Esophagus squamous epithelium (tissue), 5 donors: ENCODE measurements at regions not wholly inside any gene's neighbourhood (a gene's known extent, or its start where the extent isn't known, plus 50 kb on each side); places are given as distances from the start of the nearest gene placed in this dataset.

Experiments used
- DNase-seq: peaks from one replicate; lab custom pipeline; 2025; lab: John Stamatoyannopoulos, UW
- H3K27ac ChIP-seq, 4 donors: fragments of 200-600 bp; sonication (generic); one replicate each; pipeline ENCODE4 v1.5.1; 2016 to 2019; ENCODE audit warnings: mild to moderate bottlenecking in 1 of 4
- H3K27me3 ChIP-seq, 4 donors: fragments of 200-600 bp; sonication (generic); 1 replicate in 3 of 4; 2 replicates in 1 of 4; pipeline versions ENCODE4 v1.5.1 to v1.6.0; 2017 to 2021; ENCODE audit warnings: antibody characterized with exemption in 1 of 4
- H3K36me3 ChIP-seq, 3 donors: fragments of 200-600 bp; sonication (generic); one replicate each; pipeline ENCODE4 v1.5.1; 2016 to 2019
- H3K4me1 ChIP-seq, 3 donors: fragments of 200-600 bp; sonication (generic); one replicate each; pipeline ENCODE4 v1.5.1; 2017 to 2019
- H3K4me3 ChIP-seq, 4 donors: fragments of 200-600 bp; sonication (generic); 1 replicate in 3 of 4; 2 replicates in 1 of 4; pipeline ENCODE4 v1.5.1; 2016 to 2019; ENCODE audit warnings: mild to moderate bottlenecking in 2 of 4, moderate library complexity in 1 of 4
- H3K9me3 ChIP-seq, 3 donors: fragments of 200-600 bp; sonication (generic); one replicate each; pipeline ENCODE4 v1.5.1; 2016 to 2019
- POLR2A ChIP-seq, 4 donors: fragments of 450-650 bp; IDR thresholded peaks; one replicate each; pipeline ENCODE4 v1.6.1; 2017; ENCODE audit warnings: antibody characterized with exemption in 4 of 4, mild to moderate bottlenecking in 4 of 4, moderate library complexity in 3 of 4
- WGBS, 2 donors: methylation state at CpG; one replicate each; pipeline ENCODE4 v1.1.5; 2018; 5-methylcytosine and 5-hydroxymethylcytosine counted together
- intact Hi-C: fragments of 100-400 bp; cut with DNase I; formaldehyde crosslinking; loops from one replicate; pipeline ENCODE4 v1.15.0; 2022
- TF ChIP-seq, protein P1 (sequence below), 6 experiments: fragments of 450-650 bp in 4 of 6; fragments of 200-600 bp in 2 of 6; sonication (generic) in 2 of 6; IDR thresholded peaks; one replicate each; pipeline ENCODE4 v1.5.1; 2016 to 2019; ENCODE audit warnings: antibody characterized with exemption in 6 of 6, mild to moderate bottlenecking in 4 of 6, moderate library complexity in 4 of 6
- donor health status: DM: yes; HTN: yes; CAD: no.

DNA sequence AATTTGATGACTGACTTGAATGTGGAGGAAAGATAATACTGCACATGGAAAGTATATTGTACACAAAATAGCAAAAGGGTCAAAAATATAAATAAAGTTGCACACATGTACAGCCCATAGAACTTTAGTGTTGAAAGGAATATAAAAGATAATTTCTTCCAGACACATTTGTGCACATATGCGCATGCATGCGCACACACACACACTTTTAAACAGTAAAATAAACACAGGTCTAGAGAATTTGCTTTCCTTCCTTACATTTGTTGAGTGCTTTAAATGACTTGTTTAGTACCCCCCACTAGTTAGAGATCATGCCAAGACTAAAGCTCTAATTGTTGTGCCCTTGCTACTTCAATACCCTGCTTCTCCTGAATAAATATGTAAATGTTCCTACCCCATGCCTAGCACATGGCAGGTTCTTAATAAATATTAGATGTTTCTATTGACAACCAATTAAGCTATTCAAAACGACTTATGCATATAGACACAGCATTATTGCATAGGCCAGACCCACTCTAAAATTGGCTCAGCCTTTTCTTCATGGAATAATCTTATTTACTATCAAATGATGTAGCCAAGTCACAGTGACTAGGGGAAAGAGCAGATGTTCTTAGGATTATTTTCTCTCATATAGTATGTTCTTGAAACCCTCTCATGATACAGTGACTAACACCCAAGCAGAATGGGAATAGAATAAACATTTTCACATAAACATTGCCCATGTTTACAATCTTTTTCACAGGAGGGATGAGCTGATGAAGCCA, 165.5 kb upstream of the ACVR2A start:
- DNase-seq = no peak
- Histone ChIP-seq H3K4me3 (no peak overlapping the region), H3K36me3 (no peaks in the 10 kb centered on the region), H3K27me3 (no peaks in the 10 kb centered on the region), H3K27ac (no peak overlapping the region), H3K4me1 (no peaks in the 10 kb centered on the region), H3K9me3 (no peaks in the 10 kb centered on the region)
- intact Hi-C loops = no loop called here
- TF ChIP-seq, protein P1, sequence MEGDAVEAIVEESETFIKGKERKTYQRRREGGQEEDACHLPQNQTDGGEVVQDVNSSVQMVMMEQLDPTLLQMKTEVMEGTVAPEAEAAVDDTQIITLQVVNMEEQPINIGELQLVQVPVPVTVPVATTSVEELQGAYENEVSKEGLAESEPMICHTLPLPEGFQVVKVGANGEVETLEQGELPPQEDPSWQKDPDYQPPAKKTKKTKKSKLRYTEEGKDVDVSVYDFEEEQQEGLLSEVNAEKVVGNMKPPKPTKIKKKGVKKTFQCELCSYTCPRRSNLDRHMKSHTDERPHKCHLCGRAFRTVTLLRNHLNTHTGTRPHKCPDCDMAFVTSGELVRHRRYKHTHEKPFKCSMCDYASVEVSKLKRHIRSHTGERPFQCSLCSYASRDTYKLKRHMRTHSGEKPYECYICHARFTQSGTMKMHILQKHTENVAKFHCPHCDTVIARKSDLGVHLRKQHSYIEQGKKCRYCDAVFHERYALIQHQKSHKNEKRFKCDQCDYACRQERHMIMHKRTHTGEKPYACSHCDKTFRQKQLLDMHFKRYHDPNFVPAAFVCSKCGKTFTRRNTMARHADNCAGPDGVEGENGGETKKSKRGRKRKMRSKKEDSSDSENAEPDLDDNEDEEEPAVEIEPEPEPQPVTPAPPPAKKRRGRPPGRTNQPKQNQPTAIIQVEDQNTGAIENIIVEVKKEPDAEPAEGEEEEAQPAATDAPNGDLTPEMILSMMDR (IDR thresholded peaks at IDR 0.05) = no peak
- TF ChIP-seq POLR2A (IDR thresholded peaks at IDR 0.05) = no peak
- WGBS, 2 donors = 69 to 74% methylated on average over 3 of the region's 3 CpGs

DNA sequence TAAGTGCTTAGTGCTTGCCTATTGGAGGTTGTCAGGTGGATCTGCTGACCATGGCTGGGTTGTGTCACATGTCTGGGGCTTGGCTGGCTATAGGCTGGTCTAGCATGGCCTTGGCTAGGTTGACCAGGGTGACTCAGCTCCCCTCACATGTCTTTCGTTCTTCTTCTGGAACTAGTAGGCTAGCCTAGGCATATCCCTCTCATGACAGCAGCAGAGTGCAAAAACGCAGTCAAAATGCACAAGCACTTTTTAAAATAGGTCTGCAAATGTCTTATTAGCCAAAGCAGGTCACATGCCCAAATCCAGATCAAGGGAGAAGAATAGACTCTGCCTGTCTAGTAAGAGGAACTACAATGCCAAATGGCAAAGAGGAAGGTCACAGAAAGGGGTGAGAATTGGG, 179.7 kb upstream of the ACVR2A start:
- H3K9me3 ChIP-seq = no peaks in the 10 kb centered on the region
- TF ChIP-seq, protein P1 (IDR thresholded peaks at IDR 0.05) = no peak
- TF ChIP-seq POLR2A (IDR thresholded peaks at IDR 0.05) = no peak
- peaks cover 0 to 6% (median 5%) of the 10 kb centered on the region in 3 donors for H3K4me1 ChIP-seq
- WGBS, 2 donors = 20 to 28% methylated on average over 1 to 2 of the region's 2 CpGs
- H3K27me3 ChIP-seq = no peaks in the 10 kb centered on the region
- intact Hi-C loops = no loop called here
- H3K36me3 ChIP-seq = no peaks in the 10 kb centered on the region
- no peak overlapping the region for H3K4me3 ChIP-seq
- H3K27ac ChIP-seq = no peak overlapping the region
- no peak for DNase-seq

DNA sequence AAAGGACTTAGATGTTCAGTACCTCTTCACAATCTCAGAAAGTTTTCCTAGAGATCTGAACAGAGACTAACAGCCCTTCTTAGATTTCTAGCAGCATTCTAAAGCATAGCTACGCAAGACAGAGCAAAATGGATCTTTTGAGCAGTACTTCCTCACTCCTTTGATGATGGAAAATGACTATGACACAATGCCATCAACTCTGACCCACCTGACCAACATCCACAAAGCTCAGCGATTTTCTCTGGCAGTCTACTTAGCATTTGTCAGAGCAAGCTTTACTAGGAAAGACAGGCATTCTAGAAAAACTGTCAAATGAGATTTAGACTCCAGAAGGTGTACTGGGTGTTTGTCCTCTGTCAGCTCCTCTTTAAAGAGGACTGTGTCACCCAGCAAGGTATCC, 180.9 kb upstream of the ACVR2A start:
- Histone ChIP-seq H3K4me3 (no peak overlapping the region), H3K36me3 (no peaks in the 10 kb centered on the region), H3K27ac (no peak overlapping the region), H3K27me3 (no peaks in the 10 kb centered on the region), H3K9me3 (no peaks in the 10 kb centered on the region), H3K4me1 (peaks cover 0 to 6% (median 5%) of the 10 kb centered on the region in 3 donors)
- TF ChIP-seq, protein P1 (IDR thresholded peaks at IDR 0.05) = no peak
- TF ChIP-seq POLR2A (IDR thresholded peaks at IDR 0.05) = no peak
- no peak for DNase-seq
- WGBS, 2 donors = 74 to 82% methylated on average over 2 of the region's 2 CpGs
- intact Hi-C loops = no loop called here

DNA sequence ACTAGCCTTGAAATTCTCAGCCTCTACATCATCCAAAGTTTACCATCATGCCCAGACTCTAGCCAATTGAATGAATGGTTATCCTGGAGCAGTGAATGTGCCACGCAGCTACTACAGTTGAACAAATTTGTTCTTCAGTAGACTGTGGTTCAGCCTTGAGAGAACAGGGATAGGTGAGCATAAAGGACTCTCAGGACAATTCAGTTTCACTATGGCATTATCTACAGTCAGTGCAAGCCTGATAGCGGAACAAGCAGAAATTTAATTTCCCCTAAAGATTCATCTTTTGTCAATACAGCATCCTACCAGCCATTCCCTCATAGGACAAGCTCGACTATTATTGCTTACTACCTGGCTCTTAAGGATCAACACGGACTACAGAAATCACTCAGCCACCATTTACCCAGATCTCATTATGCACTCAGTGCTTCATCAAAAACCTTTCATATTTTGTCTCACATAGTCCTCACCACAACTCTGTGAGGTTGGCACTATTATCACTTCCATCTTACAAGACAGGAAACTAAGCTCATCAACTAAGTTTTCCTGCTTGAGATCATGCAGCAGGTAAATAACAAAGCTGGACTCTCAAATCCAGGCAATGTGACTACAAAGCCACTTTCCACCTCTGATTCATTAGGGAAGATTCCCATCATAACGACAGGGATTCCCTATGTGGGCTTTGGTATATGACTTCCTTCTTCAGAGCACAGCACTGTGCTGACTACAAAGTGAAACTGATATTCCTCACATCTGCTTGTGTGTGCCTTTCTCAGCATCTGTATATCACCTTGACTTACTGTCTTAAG, 181.5 kb upstream of the ACVR2A start:
- 66 to 79% methylated on average over 5 of the region's 5 CpGs for WGBS, 2 donors
- Histone ChIP-seq H3K4me3 (no peak overlapping the region), H3K4me1 (peaks cover 0 to 6% (median 5%) of the 10 kb centered on the region in 3 donors), H3K27ac (no peak overlapping the region), H3K9me3 (no peaks in the 10 kb centered on the region), H3K36me3 (no peaks in the 10 kb centered on the region), H3K27me3 (no peaks in the 10 kb centered on the region)
- intact Hi-C loops = no loop called here
- TF ChIP-seq POLR2A (IDR thresholded peaks at IDR 0.05) = no peak
- TF ChIP-seq, protein P1 (IDR thresholded peaks at IDR 0.05) = no peak
- no peak for DNase-seq

DNA sequence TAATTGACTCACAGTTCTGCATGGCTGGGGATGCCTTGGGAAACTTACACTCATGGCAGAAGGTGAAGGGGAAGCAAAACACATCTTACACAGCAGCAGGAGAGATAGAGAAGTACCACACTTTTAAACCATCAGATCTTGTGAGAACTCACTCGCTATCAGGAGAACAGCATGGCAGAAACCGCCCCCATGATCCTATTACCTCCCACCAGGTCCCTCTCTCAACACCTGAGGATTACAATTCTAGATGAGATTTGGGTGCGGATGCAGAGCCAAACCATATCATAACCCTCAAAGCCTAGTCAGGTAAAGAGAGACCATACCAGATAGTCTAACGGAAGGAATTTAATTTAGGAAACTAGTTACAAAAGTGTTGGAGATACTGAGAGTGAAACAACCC, 182.6 kb upstream of the ACVR2A start:
- no peak for TF ChIP-seq POLR2A (IDR thresholded peaks at IDR 0.05)
- TF ChIP-seq, protein P1 (IDR thresholded peaks at IDR 0.05) = no peak
- Histone ChIP-seq H3K4me1 (peaks cover 0 to 6% (median 5%) of the 10 kb centered on the region in 3 donors), H3K4me3 (no peak overlapping the region), H3K36me3 (no peaks in the 10 kb centered on the region), H3K9me3 (no peaks in the 10 kb centered on the region), H3K27me3 (no peaks in the 10 kb centered on the region), H3K27ac (no peak overlapping the region)
- WGBS, 2 donors = 86 to 100% methylated on average over 4 of the region's 4 CpGs
- no peak for DNase-seq
- intact Hi-C loops = no loop called here
